ENCODE measurements at regions not wholly inside any gene's neighbourhood (a gene's known extent, or its start where the extent isn't known, plus 50 kb on each side); places are given as distances from the start of the nearest gene placed in this dataset.

- no peak overlapping the region for H3K4me2 ChIP-seq
- no peaks in the 10 kb centered on the region for H3K4me1 ChIP-seq
- H3K4me3 ChIP-seq, result no peak overlapping the region
- POLR2A ChIA-PET, result no interaction called here
- FAIRE-seq (no peak), ATAC-seq (peak in 1 of 2 experiments; percentile 34; a peak in 1 of 6 replicates), DNase-seq (ENCODE audit: low read depth in 1 of 2, low spot score in 1 of 2) (no peak)
- no peaks in the 10 kb centered on the region for H3K9me3 ChIP-seq
- CTCF ChIA-PET, result no interaction called here
- 0% methylated on average over 3 of the region's 3 CpGs for WGBS (ENCODE audit: missing lambda C conversion rate)
- no peak for TF ChIP-seq RFX5 (IDR thresholded peaks at IDR 0.05)
- no peak for TF ChIP-seq BCL3 (IDR thresholded peaks at IDR 0.05)
- TF ChIP-seq CBX2 (IDR thresholded peaks at IDR 0.05; ENCODE audit: borderline replicate concordance, low read depth), result no peak
- TF ChIP-seq E2F6 (IDR thresholded peaks at IDR 0.05; ENCODE audit: borderline replicate concordance, low read depth), result no peak
- no peak for TF ChIP-seq RARB (CRISPR knock-in tag; IDR thresholded peaks at IDR 0.05)
- no peak for TF ChIP-seq SREBF2 (IDR thresholded peaks at IDR 0.05)
- no peak for TF ChIP-seq ZFP36 (IDR thresholded peaks at IDR 0.05; ENCODE audit: borderline replicate concordance, partially characterized antibody)
- TF ChIP-seq HES2 (IDR thresholded peaks at IDR 0.05), result no peak
- no peak overlapping the region for H3K27ac ChIP-seq
These were observed 547.0 kb upstream of the POU3F4 start for GRCh38 chrX:82961129-82961528.

- ChIA-PET POLR2A (no interaction called here), CTCF (no interaction called here)
- no peak for DNase-seq (ENCODE audit: low read depth in 1 of 2, low spot score in 1 of 2)
- Histone ChIP-seq H3K4me3 (no peak overlapping the region), H3K4me1 (no peaks in the 10 kb centered on the region), H3K4me2 (no peak overlapping the region), H3K9me3 (no peaks in the 10 kb centered on the region), H3K27ac (no peak overlapping the region)
- FAIRE-seq, result no peak
- no CpG with 5 or more reads among the region's 2 CpGs for WGBS (ENCODE audit: missing lambda C conversion rate)
- TF ChIP-seq ELK1 (IDR thresholded peaks at IDR 0.05; ENCODE audit: low read depth, low read length) (no peak), BCL3 (IDR thresholded peaks at IDR 0.05) (no peak), CTCF (IDR thresholded peaks at IDR 0.05) (no peak), TFCP2L1 (CRISPR knock-in tag; IDR thresholded peaks at IDR 0.05) (no peak), POLR2A (IDR thresholded peaks at IDR 0.05; ENCODE audit: low read length) (no peak), FOXS1 (CRISPR knock-in tag; IDR thresholded peaks at IDR 0.05) (no peak), HOXA7 (CRISPR knock-in tag; IDR thresholded peaks at IDR 0.05) (no peak), RARB (CRISPR knock-in tag; IDR thresholded peaks at IDR 0.05) (no peak), HOXB13 (CRISPR knock-in tag; IDR thresholded peaks at IDR 0.05; ENCODE audit: low read depth) (no peak), FOSL2 (IDR thresholded peaks at IDR 0.05) (no peak), FOSL2 (CRISPR knock-in tag; IDR thresholded peaks at IDR 0.05) (no peak), EP300 (IDR thresholded peaks at IDR 0.05) (no peak), CBX2 (IDR thresholded peaks at IDR 0.05; ENCODE audit: borderline replicate concordance, low read depth) (no peak), NPAS2 (CRISPR knock-in tag; IDR thresholded peaks at IDR 0.05; ENCODE audit: borderline replicate concordance) (no peak), CEBPB (IDR thresholded peaks at IDR 0.05) (no peak), CHD4 (IDR thresholded peaks at IDR 0.05; ENCODE audit: borderline replicate concordance) (no peak), RAD21 (conservative IDR thresholded peaks at IDR 0.05 in 1 of 2, IDR thresholded peaks at IDR 0.05 in 1 of 2) (no peak), PBX3 (IDR thresholded peaks at IDR 0.05) (no peak), ATOH8 (CRISPR knock-in tag; IDR thresholded peaks at IDR 0.05; ENCODE audit: low read depth) (no peak), ZFP36 (IDR thresholded peaks at IDR 0.05; ENCODE audit: borderline replicate concordance, partially characterized antibody) (no peak), E2F6 (IDR thresholded peaks at IDR 0.05; ENCODE audit: borderline replicate concordance, low read depth) (no peak)
- ATAC-seq, result no peak
These were observed 534.4 kb upstream of the POU3F4 start for GRCh38 chrX:82973646-82974045.

All from A549 (cell line).